Vagina (tissue), 2 donors: ENCODE measurements at regions not wholly inside any gene's neighbourhood (a gene's known extent, or its start where the extent isn't known, plus 50 kb on each side); places are given as distances from the start of the nearest gene placed in this dataset.

Experiments used
- POLR2A ChIP-seq, 2 donors: fragments of 450-650 bp; IDR thresholded peaks; one replicate each; pipeline ENCODE4 v1.6.1; 2017; ENCODE audit warnings: antibody characterized with exemption in 2 of 2, mild to moderate bottlenecking in 2 of 2, moderate library complexity in 2 of 2
- POLR2AphosphoS5 ChIP-seq, 2 donors: sonication (generic); formaldehyde crosslinking; IDR thresholded peaks; one replicate each; pipeline ENCODE4 v1.9.0; 2017; ENCODE audit warnings: antibody characterized with exemption in 2 of 2, mild to moderate bottlenecking in 2 of 2, low read depth in 1 of 2; ENCODE audit not compliant: insufficient read depth in 1 of 2
- TF ChIP-seq, protein P1 (sequence below), 3 experiments: fragments of 450-650 bp in 2 of 3; fragments of 200-600 bp in 1 of 3; sonication (generic) in 1 of 3; IDR thresholded peaks; one replicate each; pipeline ENCODE4 v1.5.1; 2017 to 2019; ENCODE audit warnings: antibody characterized with exemption in 3 of 3, mild to moderate bottlenecking in 2 of 3, moderate library complexity in 2 of 3

DNA sequence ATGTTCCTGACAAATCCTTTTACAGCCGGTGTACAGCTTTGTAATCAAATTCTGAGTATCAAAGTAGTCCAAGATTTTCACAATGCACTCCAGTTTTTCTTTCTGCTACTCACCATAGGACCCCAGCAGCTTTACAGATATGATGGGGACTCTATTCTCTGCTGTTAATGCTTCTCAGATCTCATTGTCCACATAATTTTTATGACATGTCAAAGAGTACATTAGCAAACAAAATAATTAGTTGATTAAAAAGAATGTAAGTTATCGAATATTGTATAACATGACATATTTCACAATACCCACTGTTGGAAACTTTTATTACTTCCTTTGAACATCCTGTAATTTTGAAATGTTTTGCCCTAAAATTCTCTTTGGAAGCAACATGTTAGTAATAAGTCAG is 81.4 kb upstream of the KIAA1217 start:
- TF ChIP-seq POLR2A (IDR thresholded peaks at IDR 0.05) = no peak
- TF ChIP-seq, protein P1, sequence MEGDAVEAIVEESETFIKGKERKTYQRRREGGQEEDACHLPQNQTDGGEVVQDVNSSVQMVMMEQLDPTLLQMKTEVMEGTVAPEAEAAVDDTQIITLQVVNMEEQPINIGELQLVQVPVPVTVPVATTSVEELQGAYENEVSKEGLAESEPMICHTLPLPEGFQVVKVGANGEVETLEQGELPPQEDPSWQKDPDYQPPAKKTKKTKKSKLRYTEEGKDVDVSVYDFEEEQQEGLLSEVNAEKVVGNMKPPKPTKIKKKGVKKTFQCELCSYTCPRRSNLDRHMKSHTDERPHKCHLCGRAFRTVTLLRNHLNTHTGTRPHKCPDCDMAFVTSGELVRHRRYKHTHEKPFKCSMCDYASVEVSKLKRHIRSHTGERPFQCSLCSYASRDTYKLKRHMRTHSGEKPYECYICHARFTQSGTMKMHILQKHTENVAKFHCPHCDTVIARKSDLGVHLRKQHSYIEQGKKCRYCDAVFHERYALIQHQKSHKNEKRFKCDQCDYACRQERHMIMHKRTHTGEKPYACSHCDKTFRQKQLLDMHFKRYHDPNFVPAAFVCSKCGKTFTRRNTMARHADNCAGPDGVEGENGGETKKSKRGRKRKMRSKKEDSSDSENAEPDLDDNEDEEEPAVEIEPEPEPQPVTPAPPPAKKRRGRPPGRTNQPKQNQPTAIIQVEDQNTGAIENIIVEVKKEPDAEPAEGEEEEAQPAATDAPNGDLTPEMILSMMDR (IDR thresholded peaks at IDR 0.05) = no peak
- no peak for TF ChIP-seq POLR2AphosphoS5 (IDR thresholded peaks at IDR 0.05; ENCODE audit: insufficient read depth in 1 of 2, low read depth in 1 of 2)
